Uterus (tissue), 2 donors: ENCODE measurements at regions not wholly inside any gene's neighbourhood (a gene's known extent, or its start where the extent isn't known, plus 50 kb on each side); places are given as distances from the start of the nearest gene placed in this dataset.

Experiments used
- POLR2A ChIP-seq, 2 donors: fragments of 450-650 bp; IDR thresholded peaks; one replicate each; pipeline ENCODE4 v1.6.1; 2016; ENCODE audit warnings: antibody characterized with exemption in 2 of 2, mild to moderate bottlenecking in 1 of 2, moderate library complexity in 1 of 2
- TF ChIP-seq, protein P1 (sequence below), 4 experiments: fragments of 200-600 bp in 2 of 4; fragments of 450-650 bp in 2 of 4; sonication (generic) in 2 of 4; IDR thresholded peaks; one replicate each; pipeline ENCODE4 v1.5.1; 2016 to 2019; ENCODE audit warnings: antibody characterized with exemption in 4 of 4, mild to moderate bottlenecking in 2 of 4, moderate library complexity in 1 of 4

DNA sequence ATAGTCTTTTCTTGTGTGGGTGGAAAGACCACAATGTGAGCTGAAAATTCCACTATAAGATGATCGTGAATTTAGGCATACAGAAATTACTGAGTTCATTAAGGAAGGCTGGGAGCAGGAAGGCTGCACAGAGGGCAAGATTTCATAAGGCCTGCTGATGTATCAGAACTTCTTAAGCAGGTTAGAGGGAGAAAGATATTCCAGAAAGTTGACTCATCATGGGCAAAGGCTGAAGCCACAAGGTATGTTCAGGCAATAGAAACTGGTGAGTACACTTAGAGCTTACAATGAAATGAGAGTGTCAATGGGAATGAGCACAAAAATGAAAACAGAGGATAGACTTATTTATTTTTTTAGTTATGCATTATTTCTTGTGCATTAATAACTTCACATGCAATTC is 618.6 kb downstream of the CBLN4 start:
- TF ChIP-seq, protein P1, sequence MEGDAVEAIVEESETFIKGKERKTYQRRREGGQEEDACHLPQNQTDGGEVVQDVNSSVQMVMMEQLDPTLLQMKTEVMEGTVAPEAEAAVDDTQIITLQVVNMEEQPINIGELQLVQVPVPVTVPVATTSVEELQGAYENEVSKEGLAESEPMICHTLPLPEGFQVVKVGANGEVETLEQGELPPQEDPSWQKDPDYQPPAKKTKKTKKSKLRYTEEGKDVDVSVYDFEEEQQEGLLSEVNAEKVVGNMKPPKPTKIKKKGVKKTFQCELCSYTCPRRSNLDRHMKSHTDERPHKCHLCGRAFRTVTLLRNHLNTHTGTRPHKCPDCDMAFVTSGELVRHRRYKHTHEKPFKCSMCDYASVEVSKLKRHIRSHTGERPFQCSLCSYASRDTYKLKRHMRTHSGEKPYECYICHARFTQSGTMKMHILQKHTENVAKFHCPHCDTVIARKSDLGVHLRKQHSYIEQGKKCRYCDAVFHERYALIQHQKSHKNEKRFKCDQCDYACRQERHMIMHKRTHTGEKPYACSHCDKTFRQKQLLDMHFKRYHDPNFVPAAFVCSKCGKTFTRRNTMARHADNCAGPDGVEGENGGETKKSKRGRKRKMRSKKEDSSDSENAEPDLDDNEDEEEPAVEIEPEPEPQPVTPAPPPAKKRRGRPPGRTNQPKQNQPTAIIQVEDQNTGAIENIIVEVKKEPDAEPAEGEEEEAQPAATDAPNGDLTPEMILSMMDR (IDR thresholded peaks at IDR 0.05) = no peak
- TF ChIP-seq POLR2A (IDR thresholded peaks at IDR 0.05) = no peak
